IMR-90 (cell line): ENCODE measurements at regions not wholly inside any gene's neighbourhood (a gene's known extent, or its start where the extent isn't known, plus 50 kb on each side); places are given as distances from the start of the nearest gene placed in this dataset.

Experiments
- ATAC-seq: fragments of 200-7000 bp; cut with Tn5 transposase; 2 replicates; pipeline ENCODE4 v1.9.1; 2020; ENCODE audit warnings: low read depth, mild to moderate bottlenecking, moderate library complexity
- BruUV-seq: library from RNA; stranded (reverse); fragments of 400-500 nt; replicated peaks from 2 replicates; lab custom pipeline; 2021; lab: Mats Ljungman, UMichigan
- CTCF ChIA-PET: fragments of 300-600 bp; formaldehyde crosslinking; extraction: SDS; loops from one replicate; lab custom pipeline; 2021; ENCODE audit warnings: antibody characterized with exemption; lab: Yijun Ruan, JAX
- POLR2A ChIA-PET: fragments of 300-600 bp; sonication (Branson Sonifier 250); formaldehyde crosslinking; loops from one replicate; lab custom pipeline; 2022; ENCODE audit warnings: antibody characterized with exemption; ENCODE audit not compliant: unreplicated experiment; lab: Charles Lee
- DNase-seq: peaks from one replicate; pipeline ENCODE4 v3.0.0; 2013
- H2AFZ ChIP-seq: replicated peaks from 2 replicates; pipeline ENCODE3; 2013; ENCODE audit warnings: low read length, mild to moderate bottlenecking; ENCODE audit not compliant: poor library complexity
- H2AK5ac ChIP-seq: 2 replicates; pipeline ENCODE4 v1.6.1; 2013; ENCODE audit warnings: low read depth, low read length, inconsistent platforms
- H2AK9ac ChIP-seq: replicated peaks from 2 replicates; pipeline ENCODE3; 2013; ENCODE audit warnings: mild to moderate bottlenecking, low read depth, low read length, moderate library complexity; ENCODE audit not compliant: poor library complexity
- H2BK120ac ChIP-seq: 2 replicates; pipeline ENCODE4 v1.6.1; 2013; ENCODE audit warnings: low read depth, low read length, inconsistent platforms
- H2BK15ac ChIP-seq: 3 replicates; pipeline ENCODE4 v1.6.1; 2013; ENCODE audit warnings: low read depth, low read length, inconsistent platforms
- H2BK20ac ChIP-seq: 2 replicates; pipeline ENCODE4 v1.6.1; 2013; ENCODE audit warnings: low read depth, mild to moderate bottlenecking, inconsistent platforms, low read length, moderate library complexity
- H2BK5ac ChIP-seq: 2 replicates; pipeline ENCODE4 v1.6.1; 2013; ENCODE audit warnings: mild to moderate bottlenecking, low read depth, low read length, inconsistent platforms; ENCODE audit not compliant: poor library complexity, severe bottlenecking
- H3K14ac ChIP-seq: replicated peaks from 2 replicates; pipeline ENCODE4 v1.6.1; 2013; ENCODE audit warnings: low read depth, low read length, inconsistent platforms
- H3K18ac ChIP-seq: 2 replicates; pipeline ENCODE4 v1.6.1; 2013; ENCODE audit warnings: low read depth, low read length, control low read depth
- H3K23ac ChIP-seq: 2 replicates; pipeline ENCODE4 v1.6.1; 2013; ENCODE audit warnings: low read depth, low read length, inconsistent platforms
- H3K27ac ChIP-seq: 2 replicates; pipeline ENCODE4 v1.5.1; 2013; ENCODE audit warnings: mild to moderate bottlenecking, control low read depth, low read length; ENCODE audit not compliant: insufficient read depth
- H3K27me3 ChIP-seq: 2 replicates; pipeline ENCODE4 v1.6.1; 2013; ENCODE audit warnings: low read length; ENCODE audit not compliant: control insufficient read depth, insufficient read depth
- H3K36me3 ChIP-seq: 2 replicates; pipeline ENCODE4 v1.6.1; 2013; ENCODE audit warnings: low read length, mixed read lengths; ENCODE audit not compliant: control insufficient read depth, insufficient read depth
- H3K4ac ChIP-seq: 2 replicates; pipeline ENCODE4 v1.6.1; 2013; ENCODE audit warnings: low read depth, low read length, inconsistent platforms
- H3K4me1 ChIP-seq: 2 replicates; pipeline ENCODE4 v1.6.1; 2013; ENCODE audit warnings: low read length, mixed read lengths; ENCODE audit not compliant: control insufficient read depth, insufficient read depth
- H3K4me2 ChIP-seq: 2 replicates; pipeline ENCODE4 v1.6.1; 2013; ENCODE audit warnings: low read depth, mild to moderate bottlenecking, control low read depth, low read length, moderate library complexity
- H3K4me3 ChIP-seq: 2 replicates; pipeline ENCODE4 v1.5.1; 2013; ENCODE audit warnings: low read depth, mild to moderate bottlenecking, control low read depth, low read length, moderate library complexity; ENCODE audit not compliant: insufficient read depth
- H3K56ac ChIP-seq: 2 replicates; pipeline ENCODE4 v1.6.1; 2013; ENCODE audit warnings: low read length, inconsistent platforms; ENCODE audit not compliant: insufficient read depth; ENCODE audit errors: extremely low read depth
- H3K79me1 ChIP-seq, 2 experiments: 2 replicates each; pipeline ENCODE4 v1.6.1; 2013; ENCODE audit warnings: low read length in 2 of 2, inconsistent platforms in 1 of 2, low read depth in 1 of 2
- H3K9ac ChIP-seq: 2 replicates; pipeline ENCODE4 v1.6.1; 2013; ENCODE audit warnings: low read depth, low read length, control low read depth
- H3K9me1 ChIP-seq: 2 replicates; pipeline ENCODE4 v1.6.1; 2013; ENCODE audit warnings: low read length, inconsistent platforms; ENCODE audit not compliant: insufficient read depth
- H3K9me3 ChIP-seq: 2 replicates; pipeline ENCODE4 v1.6.1; 2013; ENCODE audit warnings: low read length; ENCODE audit not compliant: control insufficient read depth, insufficient read depth
- H4K20me1 ChIP-seq: 2 replicates; pipeline ENCODE4 v1.6.1; 2013; ENCODE audit warnings: low read length, inconsistent platforms; ENCODE audit not compliant: insufficient read depth
- H4K5ac ChIP-seq: 2 replicates; pipeline ENCODE4 v1.6.1; 2013; ENCODE audit warnings: mild to moderate bottlenecking, low read depth, low read length, control low read depth
- H4K8ac ChIP-seq, 2 experiments: 2 replicates each; pipeline ENCODE4 v1.6.1; 2013; ENCODE audit warnings: low read depth in 2 of 2, low read length in 2 of 2, control low read depth in 1 of 2, inconsistent platforms in 1 of 2
- H4K91ac ChIP-seq: 2 replicates; pipeline ENCODE4 v1.6.1; 2013; ENCODE audit warnings: low read depth, low read length, inconsistent platforms; ENCODE audit not compliant: insufficient read depth
- BHLHE40 ChIP-seq: fragments of 150-350 bp; IDR thresholded peaks from 2 replicates; pipeline ENCODE4 v1.6.1; 2016; ENCODE audit warnings: mild to moderate bottlenecking, low read depth, low read length
- CEBPB ChIP-seq: IDR thresholded peaks from 2 replicates; pipeline ENCODE4 v1.6.1; 2012; ENCODE audit warnings: low read depth, low read length, improper control_type of control experiment
- CHD1 ChIP-seq: IDR thresholded peaks from 2 replicates; pipeline ENCODE4 v1.6.1; 2012; ENCODE audit warnings: low read depth, low read length, improper control_type of control experiment
- CTCF ChIP-seq: conservative IDR thresholded peaks from 2 replicates; pipeline ENCODE4 v1.5.1; 2012; ENCODE audit warnings: mild to moderate bottlenecking, low read depth, low read length, improper control_type of control experiment
- ELK1 ChIP-seq: fragments of 150-350 bp; IDR thresholded peaks from 2 replicates; pipeline ENCODE4 v1.6.1; 2016; ENCODE audit warnings: low read depth, mild to moderate bottlenecking, low read length, moderate library complexity, borderline replicate concordance
- FOS ChIP-seq: fragments of 150-350 bp; IDR thresholded peaks from 2 replicates; pipeline ENCODE4 v1.6.1; 2016; ENCODE audit warnings: low read depth, low read length
- MAFK ChIP-seq: IDR thresholded peaks from 2 replicates; pipeline ENCODE4 v1.6.1; 2012; ENCODE audit warnings: low read depth, low read length, improper control_type of control experiment
- MAZ ChIP-seq: IDR thresholded peaks from 2 replicates; pipeline ENCODE4 v1.6.1; 2012; ENCODE audit warnings: low read depth, mild to moderate bottlenecking, low read length, improper control_type of control experiment, moderate library complexity, borderline replicate concordance
- MXI1 ChIP-seq: IDR thresholded peaks from 2 replicates; pipeline ENCODE4 v1.6.1; 2012; ENCODE audit warnings: low read depth, mild to moderate bottlenecking, low read length, moderate library complexity, borderline replicate concordance
- NFE2L2 ChIP-seq: fragments of 150-350 bp; IDR thresholded peaks from 2 replicates; pipeline ENCODE4 v1.6.1; 2016; ENCODE audit warnings: low read depth, mild to moderate bottlenecking, low read length
- POLR2A ChIP-seq: IDR thresholded peaks from 2 replicates; pipeline ENCODE4 v1.6.1; 2012; ENCODE audit warnings: mild to moderate bottlenecking, low read depth, low read length
- RAD21 ChIP-seq: IDR thresholded peaks from 2 replicates; pipeline ENCODE4 v1.6.1; 2012; ENCODE audit warnings: low read length, improper control_type of control experiment
- RCOR1 ChIP-seq: IDR thresholded peaks from 2 replicates; pipeline ENCODE4 v1.6.1; 2012; ENCODE audit warnings: mild to moderate bottlenecking, low read length, improper control_type of control experiment; ENCODE audit not compliant: insufficient replicate concordance
- RFX5 ChIP-seq: IDR thresholded peaks from 2 replicates; pipeline ENCODE4 v1.8.0; 2012; ENCODE audit warnings: low read depth, mild to moderate bottlenecking, low read length, moderate library complexity
- SMC3 ChIP-seq: fragments of 150-350 bp; IDR thresholded peaks from 2 replicates; pipeline ENCODE4 v1.6.1; 2016; ENCODE audit warnings: low read depth, mild to moderate bottlenecking, antibody characterized with exemption, low read length, moderate library complexity
- USF2 ChIP-seq: fragments of 150-350 bp; IDR thresholded peaks from 2 replicates; pipeline ENCODE4 v1.6.1; 2017; ENCODE audit warnings: mild to moderate bottlenecking, antibody characterized with exemption, low read length, low read depth
- dilution Hi-C: fragments of 300-500 bp; cut with HindIII; formaldehyde crosslinking; loops from one replicate; pipeline ENCODE4 v1.14.3; 2018; ENCODE audit warnings: low sequenced_read_pairs; ENCODE audit not compliant: unreplicated experiment
- in situ Hi-C: fragments of 300-500 bp; cut with MboI; formaldehyde crosslinking; loops from 3 replicates; pipeline ENCODE4 v1.14.3; 2019; ENCODE audit warnings: low sequenced_read_pairs, inconsistent platforms, mixed read lengths
- intact Hi-C: fragments of 100-400 bp; cut with micrococcal nuclease; formaldehyde crosslinking; loops from 2 replicates; pipeline ENCODE4 v1.10.0; 2022

GRCh38 chr7:81533931-81534330, 235.9 kb downstream of the HGF start:
- no peak overlapping the region for H2AK9ac ChIP-seq
- no peak overlapping the region for H3K9ac ChIP-seq
- 0 out of 2 replicates have a peak overlapping the region, but pooled peaks have one; percentile 35 for H3K18ac ChIP-seq
- H4K8ac ChIP-seq, result no peak overlapping the region
- no peak overlapping the region for H3K4ac ChIP-seq
- ATAC-seq (no peak), DNase-seq (no peak)
- intact Hi-C loops, result no loop called here
- H2AFZ ChIP-seq, result no peak overlapping the region
- H3K4me3 ChIP-seq, result no peak overlapping the region
- TF ChIP-seq MAFK (no peak), SMC3 (no peak), RFX5 (no peak), CEBPB (no peak), MXI1 (no peak), POLR2A (no peak), NFE2L2 (no peak), FOS (no peak), CHD1 (no peak), USF2 (no peak), BHLHE40 (no peak), ELK1 (no peak), RAD21 (no peak), RCOR1 (no peak), MAZ (no peak), CTCF (no peak)
- no peak overlapping the region for H4K5ac ChIP-seq
- no peak overlapping the region for H2BK15ac ChIP-seq
- no peaks in the 10 kb centered on the region for H3K79me1 ChIP-seq
- H3K27ac ChIP-seq, result no peak overlapping the region
- CTCF ChIA-PET, result no interaction called here
- no peak overlapping the region for H3K56ac ChIP-seq
- peak overlapping the region; percentile 20; the same call in 1 of the 2 replicates for H2BK20ac ChIP-seq
- H3K4me2 ChIP-seq, result no peak overlapping the region
- H3K9me1 ChIP-seq, result no peaks in the 10 kb centered on the region; the same call in 1 of the 2 replicates
- no peaks in the 10 kb centered on the region for H4K20me1 ChIP-seq
- no peaks in the 10 kb centered on the region for H3K9me3 ChIP-seq
- dilution Hi-C loops, result no loop called here
- in situ Hi-C loops, result no loop called here
- H2BK5ac ChIP-seq, result no peak overlapping the region
- H3K36me3 ChIP-seq, result no peaks in the 10 kb centered on the region
- BruUV-seq, result no TSS peak
- POLR2A ChIA-PET, result no interaction called here
- no peaks in the 10 kb centered on the region for H3K27me3 ChIP-seq
- H2BK120ac ChIP-seq, result 0 out of 2 replicates have a peak overlapping the region, but pooled peaks have one; percentile 13
- H3K14ac ChIP-seq, result no peak overlapping the region
- H2AK5ac ChIP-seq, result no peak overlapping the region
- no peak overlapping the region for H4K91ac ChIP-seq
- no peak overlapping the region for H3K23ac ChIP-seq
- H3K4me1 ChIP-seq, result peaks cover 3% of the 10 kb centered on the region
